ENCODE measurements at regions not wholly inside any gene's neighbourhood (a gene's known extent, or its start where the extent isn't known, plus 50 kb on each side); places are given as distances from the start of the nearest gene placed in this dataset.

- no peak overlapping the region for H3K18ac ChIP-seq (ENCODE audit: low read depth in 1 of 2, low read length in 2 of 2)
- H3K27ac ChIP-seq (ENCODE audit: low read length, poor library complexity, severe bottlenecking) = no peak overlapping the region
- no peak overlapping the region for H3K9ac ChIP-seq (ENCODE audit: low read length)
- no peak overlapping the region for H4K91ac ChIP-seq (ENCODE audit: low read length)
- no peak overlapping the region for H3K14ac ChIP-seq (ENCODE audit: low read length in 2 of 2)
- no peak for DNase-seq
- 56% methylated on average over 2 of the region's 2 CpGs for WGBS
- no peak overlapping the region for H3K4me3 ChIP-seq (ENCODE audit: insufficient read depth in 1 of 2, low read depth in 1 of 2, low read length in 2 of 2)
- H3K4me2 ChIP-seq (ENCODE audit: low read length, poor library complexity, severe bottlenecking) = no peak overlapping the region
- H2BK5ac ChIP-seq (ENCODE audit: low read depth, low read length, poor library complexity, severe bottlenecking) = no peak overlapping the region
- no peak overlapping the region for H2BK120ac ChIP-seq (ENCODE audit: low read depth, low read length)
- H3K4ac ChIP-seq (ENCODE audit: low read depth in 1 of 2, low read length in 2 of 2) = no peak overlapping the region
- H2AK5ac ChIP-seq (ENCODE audit: low read length, severe bottlenecking) = no peak overlapping the region
- H2BK15ac ChIP-seq (ENCODE audit: low read depth, poor library complexity, severe bottlenecking) = no peak overlapping the region
- H3K9me3 ChIP-seq (ENCODE audit: control insufficient read depth, low read length) = peaks cover 6% of the 10 kb centered on the region
- no peak overlapping the region for H2AFZ ChIP-seq (ENCODE audit: low read depth, low read length)
- no peaks in the 10 kb centered on the region for H3K79me1 ChIP-seq (replicated peaks; ENCODE audit: low read length, poor library complexity, severe bottlenecking)
- no peaks in the 10 kb centered on the region for H3K36me3 ChIP-seq (ENCODE audit: control insufficient read depth in 1 of 2, insufficient read depth in 2 of 2, low read depth in 1 of 2, low read length in 2 of 2)
- no peaks in the 10 kb centered on the region for H3K4me1 ChIP-seq (ENCODE audit: control insufficient read depth, insufficient read depth, low read depth, low read length)
- no peak overlapping the region for H3K23ac ChIP-seq (ENCODE audit: low read length in 2 of 2)
- H3K27me3 ChIP-seq (ENCODE audit: control insufficient read depth in 1 of 2, insufficient read depth in 1 of 2, low read length in 2 of 2) = no peaks in the 10 kb centered on the region
- no peak overlapping the region for H4K8ac ChIP-seq (ENCODE audit: low read length)
- no peak overlapping the region for H2BK12ac ChIP-seq (ENCODE audit: low read length in 2 of 2)
Observed at GRCh38 chr1:106773206-106773605, 283.3 kb upstream of the PRMT6 start.

- WGBS = 100% methylated on average over 1 of the region's 1 CpG
- no peak overlapping the region for H3K4ac ChIP-seq (ENCODE audit: low read depth in 1 of 2, low read length in 2 of 2)
- DNase-seq = no peak
Observed at GRCh38 chr1:106780066-106780465, 276.4 kb upstream of the PRMT6 start.

GRCh38 chr1:106780806-106781569, 275.5 kb upstream of the PRMT6 start:
- H2AK5ac ChIP-seq (ENCODE audit: low read length, severe bottlenecking) = no peak overlapping the region
- no peak overlapping the region for H2BK12ac ChIP-seq (ENCODE audit: low read length in 2 of 2)
- no peak for DNase-seq
- no peaks in the 10 kb centered on the region for H3K79me1 ChIP-seq (replicated peaks; ENCODE audit: low read length, poor library complexity, severe bottlenecking)
- no peaks in the 10 kb centered on the region for H3K9me3 ChIP-seq (ENCODE audit: control insufficient read depth, low read length)
- no peak overlapping the region for H3K4me3 ChIP-seq (ENCODE audit: insufficient read depth in 1 of 2, low read depth in 1 of 2, low read length in 2 of 2)
- no peak overlapping the region for H2BK5ac ChIP-seq (ENCODE audit: low read depth, low read length, poor library complexity, severe bottlenecking)
- H4K8ac ChIP-seq (ENCODE audit: low read length) = no peak overlapping the region
- no peak overlapping the region for H3K4me2 ChIP-seq (ENCODE audit: low read length, poor library complexity, severe bottlenecking)
- H3K27me3 ChIP-seq (ENCODE audit: control insufficient read depth in 1 of 2, insufficient read depth in 1 of 2, low read length in 2 of 2) = no peaks in the 10 kb centered on the region
- H4K91ac ChIP-seq (ENCODE audit: low read length) = no peak overlapping the region
- H3K27ac ChIP-seq (ENCODE audit: low read length, poor library complexity, severe bottlenecking) = no peak overlapping the region
- H3K9ac ChIP-seq (ENCODE audit: low read length) = no peak overlapping the region
- WGBS = 80% methylated on average over 1 of the region's 1 CpG
- no peak overlapping the region for H2BK120ac ChIP-seq (ENCODE audit: low read depth, low read length)
- no peak overlapping the region for H2AFZ ChIP-seq (ENCODE audit: low read depth, low read length)
- H3K23ac ChIP-seq (ENCODE audit: low read length in 2 of 2) = no peak overlapping the region
- no peak overlapping the region for H3K18ac ChIP-seq (ENCODE audit: low read depth in 1 of 2, low read length in 2 of 2)
- no peak overlapping the region for H3K4ac ChIP-seq (ENCODE audit: low read depth in 1 of 2, low read length in 2 of 2)
- H3K4me1 ChIP-seq (ENCODE audit: control insufficient read depth, insufficient read depth, low read depth, low read length) = no peaks in the 10 kb centered on the region
- H3K36me3 ChIP-seq (ENCODE audit: control insufficient read depth in 1 of 2, insufficient read depth in 2 of 2, low read depth in 1 of 2, low read length in 2 of 2) = no peaks in the 10 kb centered on the region
- no peak overlapping the region for H2BK15ac ChIP-seq (ENCODE audit: low read depth, poor library complexity, severe bottlenecking)
- H3K14ac ChIP-seq (ENCODE audit: low read length in 2 of 2) = no peak overlapping the region

More at GRCh38 chr1:106780066-106780465, 276.4 kb upstream of the PRMT6 start:
- no peak overlapping the region for H2AK5ac ChIP-seq (ENCODE audit: low read length, severe bottlenecking)
- no peak overlapping the region for H2BK12ac ChIP-seq (ENCODE audit: low read length in 2 of 2)
- no peak overlapping the region for H2BK15ac ChIP-seq (ENCODE audit: low read depth, poor library complexity, severe bottlenecking)
- no peaks in the 10 kb centered on the region for H3K27me3 ChIP-seq (ENCODE audit: control insufficient read depth in 1 of 2, insufficient read depth in 1 of 2, low read length in 2 of 2)
- H3K27ac ChIP-seq (ENCODE audit: low read length, poor library complexity, severe bottlenecking) = no peak overlapping the region
- no peaks in the 10 kb centered on the region for H3K79me1 ChIP-seq (replicated peaks; ENCODE audit: low read length, poor library complexity, severe bottlenecking)
- no peak overlapping the region for H3K23ac ChIP-seq (ENCODE audit: low read length in 2 of 2)
- H3K4me3 ChIP-seq (ENCODE audit: insufficient read depth in 1 of 2, low read depth in 1 of 2, low read length in 2 of 2) = no peak overlapping the region
- no peak overlapping the region for H2AFZ ChIP-seq (ENCODE audit: low read depth, low read length)
- H4K8ac ChIP-seq (ENCODE audit: low read length) = no peak overlapping the region
- no peak overlapping the region for H4K91ac ChIP-seq (ENCODE audit: low read length)
- no peak overlapping the region for H2BK5ac ChIP-seq (ENCODE audit: low read depth, low read length, poor library complexity, severe bottlenecking)
- H3K14ac ChIP-seq (ENCODE audit: low read length in 2 of 2) = no peak overlapping the region
- no peak overlapping the region for H3K18ac ChIP-seq (ENCODE audit: low read depth in 1 of 2, low read length in 2 of 2)
- H3K9me3 ChIP-seq (ENCODE audit: control insufficient read depth, low read length) = peaks cover 2% of the 10 kb centered on the region
- H3K4me1 ChIP-seq (ENCODE audit: control insufficient read depth, insufficient read depth, low read depth, low read length) = no peaks in the 10 kb centered on the region
- no peak overlapping the region for H2BK120ac ChIP-seq (ENCODE audit: low read depth, low read length)
- no peaks in the 10 kb centered on the region for H3K36me3 ChIP-seq (ENCODE audit: control insufficient read depth in 1 of 2, insufficient read depth in 2 of 2, low read depth in 1 of 2, low read length in 2 of 2)
- no peak overlapping the region for H3K9ac ChIP-seq (ENCODE audit: low read length)
- no peak overlapping the region for H3K4me2 ChIP-seq (ENCODE audit: low read length, poor library complexity, severe bottlenecking)

- Histone ChIP-seq H2AFZ (ENCODE audit: low read depth, low read length) (no peak overlapping the region), H3K4me2 (ENCODE audit: low read length, poor library complexity, severe bottlenecking) (no peak overlapping the region), H2AK5ac (ENCODE audit: low read length, severe bottlenecking) (no peak overlapping the region), H4K91ac (ENCODE audit: low read length) (no peak overlapping the region), H2BK120ac (ENCODE audit: low read depth, low read length) (no peak overlapping the region), H3K9me3 (ENCODE audit: control insufficient read depth, low read length) (no peaks in the 10 kb centered on the region), H3K27ac (ENCODE audit: low read length, poor library complexity, severe bottlenecking) (no peak overlapping the region), H3K4ac (ENCODE audit: low read depth in 1 of 2, low read length in 2 of 2) (no peak overlapping the region), H2BK12ac (ENCODE audit: low read length in 2 of 2) (no peak overlapping the region), H3K36me3 (ENCODE audit: control insufficient read depth in 1 of 2, insufficient read depth in 2 of 2, low read depth in 1 of 2, low read length in 2 of 2) (no peaks in the 10 kb centered on the region), H3K4me1 (ENCODE audit: control insufficient read depth, insufficient read depth, low read depth, low read length) (no peaks in the 10 kb centered on the region), H3K14ac (ENCODE audit: low read length in 2 of 2) (no peak overlapping the region), H4K8ac (ENCODE audit: low read length) (no peak overlapping the region), H3K9ac (ENCODE audit: low read length) (no peak overlapping the region), H3K27me3 (ENCODE audit: control insufficient read depth in 1 of 2, insufficient read depth in 1 of 2, low read length in 2 of 2) (no peaks in the 10 kb centered on the region), H3K18ac (ENCODE audit: low read depth in 1 of 2, low read length in 2 of 2) (no peak overlapping the region), H3K4me3 (ENCODE audit: insufficient read depth in 1 of 2, low read depth in 1 of 2, low read length in 2 of 2) (no peak overlapping the region), H3K79me1 (replicated peaks; ENCODE audit: low read length, poor library complexity, severe bottlenecking) (no peaks in the 10 kb centered on the region), H2BK5ac (ENCODE audit: low read depth, low read length, poor library complexity, severe bottlenecking) (no peak overlapping the region), H2BK15ac (ENCODE audit: low read depth, poor library complexity, severe bottlenecking) (no peak overlapping the region), H3K23ac (ENCODE audit: low read length in 2 of 2) (no peak overlapping the region)
- DNase-seq = no peak
Observed at GRCh38 chr1:106785176-106785575, 271.3 kb upstream of the PRMT6 start.
